NCI-H345 treated with DMSO at 0.1 percent for 48 hours (cell line): ENCODE measurements at regions not wholly inside any gene's neighbourhood (a gene's known extent, or its start where the extent isn't known, plus 50 kb on each side); places are given as distances from the start of the nearest gene placed in this dataset.
"Not testable (repeated sequence)": the region's sequence is repeated elsewhere in the genome, so short reads cannot be mapped to it uniquely, and the experiment has no call there.

Experiments
- DNase-seq: peaks from one replicate; lab custom pipeline; 2025; ENCODE audit not compliant: unreplicated experiment; lab: John Stamatoyannopoulos, UW

DNA sequence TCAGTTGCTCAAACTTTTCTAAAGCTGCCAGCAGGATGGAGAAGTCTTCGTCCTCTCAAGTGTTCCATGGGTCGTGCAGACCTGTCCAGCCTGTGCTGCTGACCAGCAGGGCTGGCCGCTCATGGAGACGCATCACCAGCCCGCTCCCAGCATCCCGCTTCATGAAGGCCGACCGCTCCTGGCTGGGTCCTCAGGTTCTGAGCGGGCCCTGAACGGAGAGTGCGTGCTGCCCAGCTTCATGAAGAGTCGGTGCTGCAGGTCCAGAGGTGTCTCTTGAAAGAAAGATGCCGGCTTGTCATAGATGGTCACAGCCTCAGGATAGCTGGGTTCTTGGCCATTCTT lies 75.8 kb upstream of the KCNAB1 start:
- DNase-seq, result no peak

DNA sequence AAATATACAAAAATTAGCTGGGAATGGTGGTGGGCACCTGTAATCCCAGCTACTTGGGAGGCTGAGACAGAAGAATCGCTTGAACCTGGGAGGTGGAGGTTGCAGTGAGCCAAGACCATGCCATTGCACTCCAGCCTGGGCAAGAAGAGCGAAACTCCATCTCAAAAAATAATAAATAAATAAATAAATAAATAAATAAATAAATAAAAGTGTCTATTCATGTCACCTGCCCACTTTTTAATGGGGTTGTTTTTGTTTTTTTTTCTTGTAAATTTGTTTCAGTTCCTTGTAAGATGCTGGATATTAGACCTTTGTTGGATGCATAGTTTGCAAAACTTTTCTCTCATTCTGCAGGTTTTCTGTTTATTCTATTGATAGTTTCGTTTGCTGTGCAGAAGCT lies 71.9 kb upstream of the KCNAB1 start:
- not testable (repeated sequence) for DNase-seq

DNA sequence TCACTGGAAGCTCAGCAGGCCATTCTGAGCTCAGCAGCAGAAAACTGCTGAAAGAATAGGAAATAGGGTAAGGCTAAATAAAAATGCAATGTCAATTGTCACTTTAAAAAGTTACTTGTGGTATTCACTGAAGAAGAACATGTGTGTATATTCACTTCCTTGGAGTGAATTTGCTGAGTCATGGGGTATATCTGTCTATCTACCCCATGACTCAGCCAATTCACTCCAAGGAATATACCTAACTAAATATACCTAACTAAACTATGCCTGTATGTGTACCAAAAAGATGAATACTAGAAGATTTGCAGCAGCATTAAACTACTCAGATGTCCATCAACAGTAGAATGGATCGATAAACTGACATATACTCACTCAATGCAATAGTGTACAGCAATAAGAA lies 69.5 kb upstream of the KCNAB1 start:
- DNase-seq, result no peak

DNA sequence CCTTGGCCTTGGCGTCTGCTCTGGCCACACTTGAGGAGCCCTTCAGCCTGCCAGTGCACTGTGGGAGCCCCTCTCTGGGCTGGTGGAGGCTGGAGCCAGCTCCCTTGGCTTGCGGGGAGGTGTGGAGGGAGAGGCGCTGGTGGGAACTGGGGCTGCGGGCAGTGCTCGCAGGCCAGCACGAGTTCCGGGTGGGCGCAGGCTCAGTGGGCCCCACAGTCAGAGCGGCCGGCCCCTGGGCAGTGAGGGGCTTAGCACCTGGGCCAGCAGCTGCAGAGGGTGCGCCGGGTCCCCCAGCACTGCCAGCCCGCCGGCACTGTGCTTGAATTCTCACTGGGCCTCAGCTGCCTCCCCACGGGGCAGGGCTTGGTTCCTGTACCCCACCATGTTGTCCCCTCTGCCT lies 68.7 kb upstream of the KCNAB1 start:
- no peak for DNase-seq

- DNase-seq, result no peak
These were observed 68.3 kb upstream of the KCNAB1 start for GRCh38 chr3:156052115-156052514.

DNA sequence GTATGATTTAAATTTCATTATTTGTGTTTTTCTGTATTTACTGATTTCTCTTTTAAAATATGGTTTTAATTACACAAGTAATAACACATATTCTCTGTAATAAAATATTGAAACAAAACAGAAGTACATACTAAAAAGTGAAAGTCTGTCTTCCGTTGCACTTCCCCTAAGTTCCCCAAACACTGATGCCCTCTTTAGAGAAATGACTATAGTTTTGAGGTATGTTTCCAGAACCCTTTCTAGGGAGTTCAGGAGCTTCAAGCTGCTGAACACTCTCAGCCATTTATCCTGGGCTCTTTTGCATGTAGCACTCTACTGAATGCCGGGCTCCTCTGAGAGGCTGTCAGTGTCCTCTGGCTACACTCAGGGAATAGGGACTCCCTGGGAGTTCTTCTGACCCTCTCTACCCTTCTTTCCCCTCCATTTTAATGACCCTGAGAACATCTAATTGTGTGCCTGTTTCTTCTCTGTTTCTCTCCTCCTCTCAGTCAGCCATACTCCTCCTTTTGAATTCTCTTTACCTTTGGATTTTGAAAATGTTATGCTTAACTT lies 60.4 kb upstream of the KCNAB1 start:
- DNase-seq, result no peak

- not testable (repeated sequence) for DNase-seq
These were observed 52.2 kb upstream of the KCNAB1 start for GRCh38 chr3:156068151-156068550.

- no peak for DNase-seq
These were observed 50.4 kb upstream of the KCNAB1 start for GRCh38 chr3:156070028-156070427.
